ENCODE measurements at regions not wholly inside any gene's neighbourhood (a gene's known extent, or its start where the extent isn't known, plus 50 kb on each side); places are given as distances from the start of the nearest gene placed in this dataset.

GRCh38 chr5:104177651-104178050 lies 615.1 kb upstream of the NUDT12 start:
- no peak for DNase-seq (ENCODE audit: low spot score)
- TF ChIP-seq CTCF (IDR thresholded peaks at IDR 0.05; ENCODE audit: extremely low read depth, insufficient read depth, missing control alignments), result no peak
- in situ Hi-C loops (cut with MboI; ENCODE audit: low pct_unique_long_range_greater_than_20kb, low sequenced_read_pairs, unreplicated experiment), result loop anchor here (25.0 kb wide), 1 partner anchor 365 kb away; no protein-coding TSS in a partner anchor

GRCh38 chr5:104172976-104173375 lies 610.4 kb upstream of the NUDT12 start:
- TF ChIP-seq CTCF (IDR thresholded peaks at IDR 0.05; ENCODE audit: extremely low read depth, insufficient read depth, missing control alignments), result no peak
- in situ Hi-C loops (cut with MboI; ENCODE audit: low pct_unique_long_range_greater_than_20kb, low sequenced_read_pairs, unreplicated experiment), result loop anchor here (25.0 kb wide), 1 partner anchor 586 kb away; no protein-coding TSS in a partner anchor
- no peak for DNase-seq (ENCODE audit: low spot score)

GRCh38 chr5:104171958-104172690 lies 609.5 kb upstream of the NUDT12 start:
- no peak for DNase-seq (ENCODE audit: low spot score)
- no peak for TF ChIP-seq CTCF (IDR thresholded peaks at IDR 0.05; ENCODE audit: extremely low read depth, insufficient read depth, missing control alignments)
- in situ Hi-C loops (cut with MboI; ENCODE audit: low pct_unique_long_range_greater_than_20kb, low sequenced_read_pairs, unreplicated experiment), result loop anchor here (25.0 kb wide), 1 partner anchor 585 kb away; no protein-coding TSS in a partner anchor

- in situ Hi-C loops (cut with MboI; ENCODE audit: low pct_unique_long_range_greater_than_20kb, low sequenced_read_pairs, unreplicated experiment), result loop anchor here (25.0 kb wide), 1 partner anchor 584 kb away; no protein-coding TSS in a partner anchor
- TF ChIP-seq CTCF (IDR thresholded peaks at IDR 0.05; ENCODE audit: extremely low read depth, insufficient read depth, missing control alignments), result no peak
Measured at GRCh38 chr5:104170926-104171325, 608.3 kb upstream of the NUDT12 start.

GRCh38 chr5:104146652-104147051 lies 584.1 kb upstream of the NUDT12 start:
- no peak for DNase-seq (ENCODE audit: low spot score)
- no peak for TF ChIP-seq CTCF (IDR thresholded peaks at IDR 0.05; ENCODE audit: extremely low read depth, insufficient read depth, missing control alignments)
- in situ Hi-C loops (cut with MboI; ENCODE audit: low pct_unique_long_range_greater_than_20kb, low sequenced_read_pairs, unreplicated experiment), result no loop called here

More at GRCh38 chr5:104170926-104171325, 608.3 kb upstream of the NUDT12 start:
- no peak for DNase-seq (ENCODE audit: low spot score)

GRCh38 chr5:104139840-104140239 lies 577.3 kb upstream of the NUDT12 start:
- in situ Hi-C loops (cut with MboI; ENCODE audit: low pct_unique_long_range_greater_than_20kb, low sequenced_read_pairs, unreplicated experiment), result no loop called here
- no peak for TF ChIP-seq CTCF (IDR thresholded peaks at IDR 0.05; ENCODE audit: extremely low read depth, insufficient read depth, missing control alignments)

More at GRCh38 chr5:104139840-104140239, 577.3 kb upstream of the NUDT12 start:
- DNase-seq (ENCODE audit: low spot score), result no peak
